IMR-90 (cell line): ENCODE measurements at regions not wholly inside any gene's neighbourhood (a gene's known extent, or its start where the extent isn't known, plus 50 kb on each side); places are given as distances from the start of the nearest gene placed in this dataset.

Experiments used
- CTCF ChIP-seq: conservative IDR thresholded peaks from 2 replicates; pipeline ENCODE4 v1.5.1; 2012; ENCODE audit warnings: mild to moderate bottlenecking, low read depth, low read length, improper control_type of control experiment
- POLR2A ChIP-seq: IDR thresholded peaks from 2 replicates; pipeline ENCODE4 v1.6.1; 2012; ENCODE audit warnings: mild to moderate bottlenecking, low read depth, low read length

GRCh38 chr11:70592641-70593165 is 194.4 kb downstream of the CTTN start:
- TF ChIP-seq POLR2A (no peak), CTCF (no peak)
